ENCODE measurements at regions not wholly inside any gene's neighbourhood (a gene's known extent, or its start where the extent isn't known, plus 50 kb on each side); places are given as distances from the start of the nearest gene placed in this dataset.

- H2BK12ac ChIP-seq (ENCODE audit: low read depth, low read length): no peak overlapping the region
- H3K23me2 ChIP-seq (ENCODE audit: low read depth, low read length): no peaks in the 10 kb centered on the region; the same call in 1 of the 2 replicates
- H3K27me3 ChIP-seq (replicated peaks in 1 of 4; ENCODE audit: control insufficient read depth in 3 of 4, extremely low read depth in 1 of 4, insufficient read depth in 3 of 4, low read length in 3 of 4): no peaks in the 10 kb centered on the region
- ChIA-PET POLR2A (ENCODE audit: partially characterized antibody) (interaction anchor here (1.5 kb wide), 1 partner anchor 15 kb away, joined by 3 read pairs; no protein-coding TSS in a partner anchor), CTCF (ENCODE audit: partially characterized antibody) (interaction anchor here (0.9 to 1.5 kb wide), 3 partner anchors 9 to 16 kb away, joined by 3 to 4 read pairs (median 3); no protein-coding TSS in a partner anchor)
- H3K14ac ChIP-seq (ENCODE audit: insufficient read length): no peak overlapping the region
- TF ChIP-seq RNF2 (IDR thresholded peaks at IDR 0.05; ENCODE audit: borderline replicate concordance, low read depth, low read length, missing control alignments, poor library complexity, severe bottlenecking) (no peak), TBP (IDR thresholded peaks at IDR 0.05; ENCODE audit: low read depth, low read length) (no peak), EP300 (IDR thresholded peaks at IDR 0.05; ENCODE audit: borderline replicate concordance in 1 of 2, low read depth in 2 of 2, low read length in 2 of 2) (no peak), NRF1 (IDR thresholded peaks at IDR 0.05; ENCODE audit: low read depth, low read length) (no peak), SUZ12 (IDR thresholded peaks at IDR 0.05; ENCODE audit: low read length) (no peak), SP1 (IDR thresholded peaks at IDR 0.05; ENCODE audit: low read depth, low read length) (no peak)
- H2BK5ac ChIP-seq (ENCODE audit: low read depth, low read length): no peak overlapping the region
- H2BK120ac ChIP-seq (replicated peaks; ENCODE audit: low read depth, low read length): no peak overlapping the region
- DNase-seq (ENCODE audit: low read depth in 1 of 2, low spot score in 2 of 2) (no peak), FAIRE-seq (no peak)
- no peak overlapping the region for H3K23ac ChIP-seq (ENCODE audit: insufficient read length)
- no peaks in the 10 kb centered on the region for H3K9me3 ChIP-seq (ENCODE audit: insufficient read depth in 2 of 2, low read depth in 1 of 2, low read length in 1 of 2)
- H2AK5ac ChIP-seq (ENCODE audit: low read depth, low read length): no peak overlapping the region
- H3K79me2 ChIP-seq (ENCODE audit: control insufficient read depth in 1 of 2, insufficient read depth in 2 of 2, low read length in 2 of 2): no peaks in the 10 kb centered on the region
- H3K27ac ChIP-seq (ENCODE audit: low read depth, low read length): no peak overlapping the region
- H4K5ac ChIP-seq (ENCODE audit: insufficient read length, low read depth, low read length): no peak overlapping the region
- H3K36me3 ChIP-seq (ENCODE audit: control insufficient read depth in 2 of 4, insufficient read depth in 4 of 4, low read length in 3 of 4): no peaks in the 10 kb centered on the region
- no peak overlapping the region for H4K8ac ChIP-seq (ENCODE audit: extremely low read depth, insufficient read depth, low read length)
- no peak overlapping the region for H4K91ac ChIP-seq (replicated peaks; ENCODE audit: insufficient read length, low read length)
- H3K4me1 ChIP-seq (replicated peaks in 1 of 4; ENCODE audit: control insufficient read depth in 3 of 4, insufficient read depth in 4 of 4, low read length in 3 of 4): no peaks in the 10 kb centered on the region; a peak in 1 of 7 replicates
- H3K4ac ChIP-seq (replicated peaks; ENCODE audit: insufficient read length, low read depth, low read length): no peak overlapping the region
- H2BK15ac ChIP-seq (ENCODE audit: low read length): no peak overlapping the region
- no peaks in the 10 kb centered on the region for H3K79me1 ChIP-seq (ENCODE audit: low read depth, low read length)
- no peak overlapping the region for H3K4me2 ChIP-seq (ENCODE audit: insufficient read depth in 1 of 2, low read depth in 2 of 2, low read length in 2 of 2)
- no peak overlapping the region for H3K56ac ChIP-seq (replicated peaks; ENCODE audit: insufficient read length, low read depth, low read length)
- H3K18ac ChIP-seq (ENCODE audit: extremely low read depth, low read length): no peak overlapping the region
- WGBS, 2 experiments (ENCODE audit: extremely low coverage in 1 of 2, insufficient coverage in 1 of 2, insufficient read length in 1 of 2, insufficient replicate concordance in 2 of 2, low coverage in 1 of 2, low lambda C conversion rate in 2 of 2, missing lambda C conversion rate in 1 of 2): 88% methylated on average over 4 of the region's 4 CpGs; no CpG with 5 or more reads in 1 of the 2 experiments
- no peak overlapping the region for H3K4me3 ChIP-seq (ENCODE audit: extremely low read depth in 1 of 4, insufficient read depth in 2 of 4, low read depth in 3 of 4, low read length in 4 of 4)
- H3K9ac ChIP-seq (replicated peaks in 1 of 4; ENCODE audit: extremely low read depth in 1 of 4, low read depth in 3 of 4, low read length in 3 of 4): no peak overlapping the region
- no peak overlapping the region for H2BK20ac ChIP-seq (ENCODE audit: low read length)
- H2AFZ ChIP-seq (ENCODE audit: low read length): no peak overlapping the region
- H4K20me1 ChIP-seq (replicated peaks in 1 of 2; ENCODE audit: control insufficient read depth in 1 of 2, insufficient read depth in 2 of 2, low read length in 2 of 2): no peaks in the 10 kb centered on the region
These were observed 197.0 kb downstream of the ANAPC1 start for GRCh38 chr2:111686994-111687393.

Data from H1 (cell line).